Cardiac septum (tissue), 1 donor: ENCODE measurements at regions not wholly inside any gene's neighbourhood (a gene's known extent, or its start where the extent isn't known, plus 50 kb on each side); places are given as distances from the start of the nearest gene placed in this dataset.

Experiments used
- DNase-seq: peaks from one replicate; pipeline ENCODE4 v3.0.0-alpha.2; 2020; ENCODE audit warnings: low spot score
- intact Hi-C: fragments of 100-400 bp; cut with DNase I; formaldehyde crosslinking; loops from one replicate; pipeline ENCODE4 v1.14.0; 2022
- donor health status: DM: no; HTN: no; CAD: no.

- no peak for DNase-seq
- intact Hi-C loops = no loop called here
Observed at GRCh38 chr9:74330487-74331214, 166.5 kb upstream of the RORB start.

- intact Hi-C loops = no loop called here
- no peak for DNase-seq
Observed at GRCh38 chr9:74331607-74332006, 165.5 kb upstream of the RORB start.

GRCh38 chr9:74333384-74334032 lies 163.6 kb upstream of the RORB start:
- intact Hi-C loops = no loop called here
- no peak for DNase-seq

GRCh38 chr9:74334271-74334670 lies 162.9 kb upstream of the RORB start:
- no peak for DNase-seq
- intact Hi-C loops = no loop called here

- intact Hi-C loops = no loop called here
- no peak for DNase-seq
Observed at GRCh38 chr9:74336161-74336560, 161.0 kb upstream of the RORB start.

- intact Hi-C loops = no loop called here
- DNase-seq = no peak
Observed at GRCh38 chr9:74348777-74349176, 148.4 kb upstream of the RORB start.

- DNase-seq = no peak
- intact Hi-C loops = no loop called here
Observed at GRCh38 chr9:74355107-74355506, 142.0 kb upstream of the RORB start.

- no peak for DNase-seq
- intact Hi-C loops = no loop called here
Observed at GRCh38 chr9:74357577-74357976, 139.6 kb upstream of the RORB start.

- intact Hi-C loops = no loop called here
- DNase-seq = no peak
Observed at GRCh38 chr9:74358959-74359358, 138.2 kb upstream of the RORB start.

GRCh38 chr9:74361508-74361907 lies 135.6 kb upstream of the RORB start:
- DNase-seq = no peak
- intact Hi-C loops = no loop called here

GRCh38 chr9:74362423-74362822 lies 134.7 kb upstream of the RORB start:
- no peak for DNase-seq
- intact Hi-C loops = no loop called here

GRCh38 chr9:74366111-74366510 lies 131.0 kb upstream of the RORB start:
- intact Hi-C loops = no loop called here

GRCh38 chr9:74369844-74370243 lies 127.3 kb upstream of the RORB start:
- no peak for DNase-seq
- intact Hi-C loops = no loop called here

More at GRCh38 chr9:74366111-74366510, 131.0 kb upstream of the RORB start:
- no peak for DNase-seq

- intact Hi-C loops = no loop called here
- no peak for DNase-seq
Observed at GRCh38 chr9:74373348-74373747, 123.8 kb upstream of the RORB start.

- DNase-seq = no peak
- intact Hi-C loops = no loop called here
Observed at GRCh38 chr9:74379718-74380117, 117.4 kb upstream of the RORB start.

- DNase-seq = no peak
- intact Hi-C loops = no loop called here
Observed at GRCh38 chr9:74391816-74392215, 105.3 kb upstream of the RORB start.

- no peak for DNase-seq
- intact Hi-C loops = no loop called here
Observed at GRCh38 chr9:74403581-74403980, 93.6 kb upstream of the RORB start.

GRCh38 chr9:74404620-74405019 lies 92.5 kb upstream of the RORB start:
- no peak for DNase-seq
- intact Hi-C loops = no loop called here

GRCh38 chr9:74407166-74407565 lies 90.0 kb upstream of the RORB start:
- intact Hi-C loops = no loop called here
- DNase-seq = no peak

- intact Hi-C loops = no loop called here
- DNase-seq = no peak
Observed at GRCh38 chr9:74412236-74412979, 84.7 kb upstream of the RORB start.

- intact Hi-C loops = no loop called here
- DNase-seq = no peak
Observed at GRCh38 chr9:74413876-74414275, 83.3 kb upstream of the RORB start.
